K562 (cell line): ENCODE measurements at regions not wholly inside any gene's neighbourhood (a gene's known extent, or its start where the extent isn't known, plus 50 kb on each side); places are given as distances from the start of the nearest gene placed in this dataset.

Experiments used
- FOSL1 ChIP-seq: fragments of 200-800 bp; sonication (Bioruptor generic); conservative IDR thresholded peaks from 2 replicates; pipeline ENCODE4 v1.6.1; 2016; ENCODE audit warnings: missing genetic modification characterization, missing compliant biosample characterization
- GABPA ChIP-seq: fragments of 200-800 bp; sonication (Bioruptor generic); conservative IDR thresholded peaks from 2 replicates; pipeline ENCODE4 v1.6.1; 2016; ENCODE audit warnings: low read depth, missing genetic modification characterization, missing compliant biosample characterization
- IRF9 ChIP-seq: fragments of 450-650 bp; IDR thresholded peaks from 2 replicates; pipeline ENCODE4 v1.6.1; 2016; ENCODE audit warnings: missing biosample characterization, missing genetic modification characterization
- TARDBP ChIP-seq: fragments of 450-650 bp; IDR thresholded peaks from 2 replicates; pipeline ENCODE4 v1.6.1; 2016
- TSHZ1 ChIP-seq: fragments of 250-450 bp; sonication (Bioruptor Pico); IDR thresholded peaks from 2 replicates; pipeline ENCODE4 v1.4.0; 2020; ENCODE audit warnings: mild to moderate bottlenecking, moderate library complexity
- ZNF253 ChIP-seq: fragments of 250-450 bp; sonication (Bioruptor Pico); conservative IDR thresholded peaks from 2 replicates; pipeline ENCODE4 v1.6.1; 2021; ENCODE audit warnings: mild to moderate bottlenecking
- ZNF274 ChIP-seq: IDR thresholded peaks from 2 replicates; pipeline ENCODE4 v1.6.1; 2011; ENCODE audit warnings: low read depth, mild to moderate bottlenecking, low read length, moderate library complexity, borderline replicate concordance
- ZNF589 ChIP-seq: fragments of 200-800 bp; sonication (Bioruptor generic); IDR thresholded peaks from 2 replicates; pipeline ENCODE4 v1.6.1; 2016; ENCODE audit warnings: low read depth, missing genetic modification characterization, missing compliant biosample characterization
- TF ChIP-seq, protein P1 (sequence below), 3 experiments: IDR thresholded peaks in 2 of 3; conservative IDR thresholded peaks in 1 of 3; 2 replicates each; pipeline ENCODE4 v1.5.1; 2011 to 2012; ENCODE audit warnings: low read length in 3 of 3, mild to moderate bottlenecking in 3 of 3, control low read depth in 2 of 3, improper control_type of control experiment in 1 of 3, inconsistent platforms in 1 of 3, low read depth in 1 of 3, mixed read lengths in 1 of 3, moderate library complexity in 1 of 3; ENCODE audit not compliant: insufficient read depth in 2 of 3
- TF ChIP-seq, protein P2 (sequence below), 2 experiments: fragments of 450-650 bp in 1 of 2; sonication (generic) in 1 of 2; formaldehyde crosslinking in 1 of 2; IDR thresholded peaks; 2 replicates each; pipeline versions ENCODE4 v1.7.1 to v1.9.0; 2016 to 2022; ENCODE audit warnings: inconsistent platforms in 1 of 2, mild to moderate bottlenecking in 1 of 2, missing genetic modification reagents in 1 of 2
- TF ChIP-seq, protein P3 (sequence below): fragments of 450-650 bp; formaldehyde crosslinking; IDR thresholded peaks from 2 replicates; pipeline ENCODE4 v1.4.0; 2020; ENCODE audit warnings: mild to moderate bottlenecking, moderate library complexity
- TF ChIP-seq, protein P4 (sequence below): IDR thresholded peaks from 3 replicates; pipeline ENCODE4 v1.6.1; 2011; ENCODE audit warnings: borderline replicate concordance, mild to moderate bottlenecking; ENCODE audit not compliant: insufficient read length, insufficient read depth
- TF ChIP-seq, protein P5 (sequence below): IDR thresholded peaks from 2 replicates; pipeline ENCODE4 v1.6.1; 2016; ENCODE audit warnings: missing genetic modification characterization, missing compliant biosample characterization

- no peak for TF ChIP-seq GABPA (tag)
- TF ChIP-seq, protein P1, sequence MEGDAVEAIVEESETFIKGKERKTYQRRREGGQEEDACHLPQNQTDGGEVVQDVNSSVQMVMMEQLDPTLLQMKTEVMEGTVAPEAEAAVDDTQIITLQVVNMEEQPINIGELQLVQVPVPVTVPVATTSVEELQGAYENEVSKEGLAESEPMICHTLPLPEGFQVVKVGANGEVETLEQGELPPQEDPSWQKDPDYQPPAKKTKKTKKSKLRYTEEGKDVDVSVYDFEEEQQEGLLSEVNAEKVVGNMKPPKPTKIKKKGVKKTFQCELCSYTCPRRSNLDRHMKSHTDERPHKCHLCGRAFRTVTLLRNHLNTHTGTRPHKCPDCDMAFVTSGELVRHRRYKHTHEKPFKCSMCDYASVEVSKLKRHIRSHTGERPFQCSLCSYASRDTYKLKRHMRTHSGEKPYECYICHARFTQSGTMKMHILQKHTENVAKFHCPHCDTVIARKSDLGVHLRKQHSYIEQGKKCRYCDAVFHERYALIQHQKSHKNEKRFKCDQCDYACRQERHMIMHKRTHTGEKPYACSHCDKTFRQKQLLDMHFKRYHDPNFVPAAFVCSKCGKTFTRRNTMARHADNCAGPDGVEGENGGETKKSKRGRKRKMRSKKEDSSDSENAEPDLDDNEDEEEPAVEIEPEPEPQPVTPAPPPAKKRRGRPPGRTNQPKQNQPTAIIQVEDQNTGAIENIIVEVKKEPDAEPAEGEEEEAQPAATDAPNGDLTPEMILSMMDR (IDR thresholded peaks at IDR 0.05 in 2 of 3, conservative IDR thresholded peaks at IDR 0.05 in 1 of 3; ENCODE audit: insufficient read depth in 2 of 3, low read depth in 1 of 3, low read length in 3 of 3): no peak
- no peak for TF ChIP-seq IRF9 (tag)
- TF ChIP-seq ZNF589 (CRISPR knock-in tag): no peak
- no peak for TF ChIP-seq TSHZ1
- TF ChIP-seq, protein P2, sequence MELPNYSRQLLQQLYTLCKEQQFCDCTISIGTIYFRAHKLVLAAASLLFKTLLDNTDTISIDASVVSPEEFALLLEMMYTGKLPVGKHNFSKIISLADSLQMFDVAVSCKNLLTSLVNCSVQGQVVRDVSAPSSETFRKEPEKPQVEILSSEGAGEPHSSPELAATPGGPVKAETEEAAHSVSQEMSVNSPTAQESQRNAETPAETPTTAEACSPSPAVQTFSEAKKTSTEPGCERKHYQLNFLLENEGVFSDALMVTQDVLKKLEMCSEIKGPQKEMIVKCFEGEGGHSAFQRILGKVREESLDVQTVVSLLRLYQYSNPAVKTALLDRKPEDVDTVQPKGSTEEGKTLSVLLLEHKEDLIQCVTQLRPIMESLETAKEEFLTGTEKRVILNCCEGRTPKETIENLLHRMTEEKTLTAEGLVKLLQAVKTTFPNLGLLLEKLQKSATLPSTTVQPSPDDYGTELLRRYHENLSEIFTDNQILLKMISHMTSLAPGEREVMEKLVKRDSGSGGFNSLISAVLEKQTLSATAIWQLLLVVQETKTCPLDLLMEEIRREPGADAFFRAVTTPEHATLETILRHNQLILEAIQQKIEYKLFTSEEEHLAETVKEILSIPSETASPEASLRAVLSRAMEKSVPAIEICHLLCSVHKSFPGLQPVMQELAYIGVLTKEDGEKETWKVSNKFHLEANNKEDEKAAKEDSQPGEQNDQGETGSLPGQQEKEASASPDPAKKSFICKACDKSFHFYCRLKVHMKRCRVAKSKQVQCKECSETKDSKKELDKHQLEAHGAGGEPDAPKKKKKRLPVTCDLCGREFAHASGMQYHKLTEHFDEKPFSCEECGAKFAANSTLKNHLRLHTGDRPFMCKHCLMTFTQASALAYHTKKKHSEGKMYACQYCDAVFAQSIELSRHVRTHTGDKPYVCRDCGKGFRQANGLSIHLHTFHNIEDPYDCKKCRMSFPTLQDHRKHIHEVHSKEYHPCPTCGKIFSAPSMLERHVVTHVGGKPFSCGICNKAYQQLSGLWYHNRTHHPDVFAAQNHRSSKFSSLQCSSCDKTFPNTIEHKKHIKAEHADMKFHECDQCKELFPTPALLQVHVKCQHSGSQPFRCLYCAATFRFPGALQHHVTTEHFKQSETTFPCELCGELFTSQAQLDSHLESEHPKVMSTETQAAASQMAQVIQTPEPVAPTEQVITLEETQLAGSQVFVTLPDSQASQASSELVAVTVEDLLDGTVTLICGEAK (IDR thresholded peaks at IDR 0.05): no peak
- TF ChIP-seq, protein P2 (CRISPR knock-in tag; IDR thresholded peaks at IDR 0.05): no peak
- TF ChIP-seq, protein P3, sequence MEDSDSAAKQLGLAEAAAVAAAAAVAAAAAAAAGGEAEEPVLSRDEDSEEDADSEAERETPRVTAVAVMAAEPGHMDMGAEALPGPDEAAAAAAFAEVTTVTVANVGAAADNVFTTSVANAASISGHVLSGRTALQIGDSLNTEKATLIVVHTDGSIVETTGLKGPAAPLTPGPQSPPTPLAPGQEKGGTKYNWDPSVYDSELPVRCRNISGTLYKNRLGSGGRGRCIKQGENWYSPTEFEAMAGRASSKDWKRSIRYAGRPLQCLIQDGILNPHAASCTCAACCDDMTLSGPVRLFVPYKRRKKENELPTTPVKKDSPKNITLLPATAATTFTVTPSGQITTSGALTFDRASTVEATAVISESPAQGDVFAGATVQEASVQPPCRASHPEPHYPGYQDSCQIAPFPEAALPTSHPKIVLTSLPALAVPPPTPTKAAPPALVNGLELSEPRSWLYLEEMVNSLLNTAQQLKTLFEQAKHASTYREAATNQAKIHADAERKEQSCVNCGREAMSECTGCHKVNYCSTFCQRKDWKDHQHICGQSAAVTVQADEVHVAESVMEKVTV: no peak
- TF ChIP-seq ZNF253 (CRISPR knock-in tag): no peak
- TF ChIP-seq, protein P4, sequence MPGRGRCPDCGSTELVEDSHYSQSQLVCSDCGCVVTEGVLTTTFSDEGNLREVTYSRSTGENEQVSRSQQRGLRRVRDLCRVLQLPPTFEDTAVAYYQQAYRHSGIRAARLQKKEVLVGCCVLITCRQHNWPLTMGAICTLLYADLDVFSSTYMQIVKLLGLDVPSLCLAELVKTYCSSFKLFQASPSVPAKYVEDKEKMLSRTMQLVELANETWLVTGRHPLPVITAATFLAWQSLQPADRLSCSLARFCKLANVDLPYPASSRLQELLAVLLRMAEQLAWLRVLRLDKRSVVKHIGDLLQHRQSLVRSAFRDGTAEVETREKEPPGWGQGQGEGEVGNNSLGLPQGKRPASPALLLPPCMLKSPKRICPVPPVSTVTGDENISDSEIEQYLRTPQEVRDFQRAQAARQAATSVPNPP: no peak
- TF ChIP-seq TARDBP: no peak
- no peak for TF ChIP-seq ZNF274
- TF ChIP-seq FOSL1 (tag): no peak
- TF ChIP-seq, protein P5, sequence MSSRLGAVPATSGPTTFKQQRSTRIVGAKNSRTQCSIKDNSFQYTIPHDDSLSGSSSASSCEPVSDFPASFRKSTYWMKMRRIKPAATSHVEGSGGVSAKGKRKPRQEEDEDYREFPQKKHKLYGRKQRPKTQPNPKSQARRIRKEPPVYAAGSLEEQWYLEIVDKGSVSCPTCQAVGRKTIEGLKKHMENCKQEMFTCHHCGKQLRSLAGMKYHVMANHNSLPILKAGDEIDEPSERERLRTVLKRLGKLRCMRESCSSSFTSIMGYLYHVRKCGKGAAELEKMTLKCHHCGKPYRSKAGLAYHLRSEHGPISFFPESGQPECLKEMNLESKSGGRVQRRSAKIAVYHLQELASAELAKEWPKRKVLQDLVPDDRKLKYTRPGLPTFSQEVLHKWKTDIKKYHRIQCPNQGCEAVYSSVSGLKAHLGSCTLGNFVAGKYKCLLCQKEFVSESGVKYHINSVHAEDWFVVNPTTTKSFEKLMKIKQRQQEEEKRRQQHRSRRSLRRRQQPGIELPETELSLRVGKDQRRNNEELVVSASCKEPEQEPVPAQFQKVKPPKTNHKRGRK: no peak
Observed at GRCh38 chr4:8676676-8677075, 84.1 kb downstream of the CPZ start.
